ENCODE measurements at regions not wholly inside any gene's neighbourhood (a gene's known extent, or its start where the extent isn't known, plus 50 kb on each side); places are given as distances from the start of the nearest gene placed in this dataset.

DNA sequence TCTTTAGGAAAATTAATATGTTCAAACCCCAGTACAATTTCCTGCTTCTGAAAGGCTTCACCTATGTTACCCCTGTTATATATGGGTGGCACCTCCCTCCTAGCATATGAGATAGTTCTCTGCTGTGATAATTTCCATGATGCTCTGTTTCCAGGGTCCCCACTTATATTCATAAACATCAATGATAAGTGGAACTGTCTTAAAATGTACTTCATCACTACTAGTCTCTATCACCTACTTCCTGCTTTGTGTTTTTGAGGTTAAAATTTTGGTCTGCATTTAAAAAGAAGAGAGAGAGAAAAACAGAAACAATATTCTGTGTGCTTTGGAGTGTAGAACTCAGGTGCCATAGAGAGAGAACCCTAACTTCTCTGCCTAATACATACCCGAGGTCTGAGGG is 234.7 kb downstream of the HTR1A start:
- no peak for DNase-seq (ENCODE audit: low read depth in 2 of 2)

DNA sequence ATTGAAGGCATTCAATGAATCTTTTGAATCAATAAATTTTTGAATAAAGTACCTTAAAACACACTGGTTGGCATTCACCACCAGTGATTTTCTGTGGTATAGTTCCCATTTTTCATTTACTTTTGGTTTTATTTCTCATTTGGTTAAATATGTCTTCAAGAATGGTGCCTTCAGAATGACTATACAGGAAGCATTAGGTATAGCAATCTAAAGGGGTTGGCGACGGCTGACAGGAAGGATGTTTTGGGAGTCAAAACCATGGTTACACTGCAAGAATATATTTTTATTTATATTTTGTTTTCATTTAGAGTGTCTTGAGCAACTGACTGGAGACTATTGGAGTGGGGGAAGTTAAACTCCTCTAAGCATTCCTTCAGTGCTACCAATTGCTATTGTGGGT is 235.7 kb downstream of the HTR1A start:
- no peak for DNase-seq (ENCODE audit: low read depth in 2 of 2)

DNA sequence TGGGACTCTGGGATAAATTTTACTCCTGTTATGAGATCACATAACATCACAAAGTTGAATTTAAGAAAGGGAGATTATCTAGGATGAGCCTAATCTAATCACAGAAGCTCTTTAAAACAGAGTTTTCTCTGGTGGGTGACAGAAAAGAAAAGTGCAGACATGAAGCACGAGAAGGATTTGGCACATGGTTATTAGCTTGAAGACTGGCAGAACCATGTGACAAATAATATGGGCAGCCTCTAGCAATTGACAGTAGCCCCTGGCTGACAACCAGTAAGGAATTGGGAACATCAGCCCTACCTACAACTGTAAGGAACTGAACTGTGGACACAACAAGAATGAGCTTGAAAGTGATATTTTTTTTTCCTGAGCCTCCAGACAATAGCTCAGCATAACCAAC is 243.1 kb downstream of the HTR1A start:
- no peak for DNase-seq (ENCODE audit: low read depth in 2 of 2)

DNA sequence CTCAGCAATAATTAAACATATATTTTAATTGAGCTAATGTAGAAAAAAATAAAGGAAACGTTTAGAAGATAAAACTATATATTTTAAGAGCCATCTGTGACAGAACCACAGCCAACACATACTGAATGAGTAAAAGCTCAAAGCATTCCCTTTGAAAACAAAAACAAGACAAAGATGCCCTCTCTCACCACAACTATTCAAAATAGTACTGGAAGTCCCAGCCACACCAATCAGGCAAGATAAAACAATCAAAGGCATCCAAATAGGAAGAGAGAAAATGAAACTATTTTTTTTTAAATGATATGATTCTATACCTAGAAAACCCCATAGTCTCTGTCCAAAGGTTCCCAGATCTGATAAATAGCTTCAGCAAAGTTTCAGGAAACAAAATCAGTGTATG is 262.0 kb downstream of the HTR1A start:
- no peak for DNase-seq (ENCODE audit: low read depth in 2 of 2)

DNA sequence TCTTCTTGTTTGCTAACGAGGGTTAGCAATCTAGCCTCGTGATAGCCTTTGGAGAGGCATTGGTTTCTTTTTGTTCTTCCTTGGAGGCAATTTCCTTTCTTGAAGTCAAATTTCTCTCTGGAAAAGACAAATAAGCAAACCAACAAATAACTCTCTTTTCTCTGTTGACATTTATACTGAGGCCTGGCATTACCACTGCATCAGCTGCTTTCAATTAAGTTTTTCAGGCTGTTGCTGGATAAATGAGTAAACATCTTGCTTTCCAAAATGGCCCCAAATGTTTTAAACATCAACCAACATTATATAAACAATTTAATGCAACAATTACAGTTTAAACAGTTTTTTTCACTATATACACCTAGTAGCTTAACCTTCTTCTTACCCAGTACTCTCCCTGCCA is 264.4 kb downstream of the HTR1A start:
- DNase-seq (ENCODE audit: low read depth in 2 of 2): no peak

DNA sequence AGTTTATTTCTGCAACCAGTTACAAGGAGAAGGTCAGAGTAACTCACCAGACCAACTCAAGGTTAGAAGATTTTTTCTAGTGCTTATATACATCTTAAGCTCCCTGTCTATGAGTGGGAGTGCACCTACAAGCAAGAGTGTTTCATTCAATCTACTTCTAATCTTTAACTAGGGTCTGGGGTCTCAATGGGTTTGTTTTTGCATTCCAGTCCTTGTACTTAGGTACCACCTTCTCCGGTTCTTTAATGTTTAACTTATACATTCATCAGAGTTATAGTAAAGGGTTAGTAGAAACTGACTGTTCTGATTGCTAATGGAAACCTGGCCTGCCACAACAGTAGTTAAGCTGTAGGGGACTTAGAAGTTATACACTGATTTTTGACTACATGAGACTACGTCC is 271.7 kb downstream of the HTR1A start:
- DNase-seq (ENCODE audit: low read depth in 2 of 2): no peak

DNA sequence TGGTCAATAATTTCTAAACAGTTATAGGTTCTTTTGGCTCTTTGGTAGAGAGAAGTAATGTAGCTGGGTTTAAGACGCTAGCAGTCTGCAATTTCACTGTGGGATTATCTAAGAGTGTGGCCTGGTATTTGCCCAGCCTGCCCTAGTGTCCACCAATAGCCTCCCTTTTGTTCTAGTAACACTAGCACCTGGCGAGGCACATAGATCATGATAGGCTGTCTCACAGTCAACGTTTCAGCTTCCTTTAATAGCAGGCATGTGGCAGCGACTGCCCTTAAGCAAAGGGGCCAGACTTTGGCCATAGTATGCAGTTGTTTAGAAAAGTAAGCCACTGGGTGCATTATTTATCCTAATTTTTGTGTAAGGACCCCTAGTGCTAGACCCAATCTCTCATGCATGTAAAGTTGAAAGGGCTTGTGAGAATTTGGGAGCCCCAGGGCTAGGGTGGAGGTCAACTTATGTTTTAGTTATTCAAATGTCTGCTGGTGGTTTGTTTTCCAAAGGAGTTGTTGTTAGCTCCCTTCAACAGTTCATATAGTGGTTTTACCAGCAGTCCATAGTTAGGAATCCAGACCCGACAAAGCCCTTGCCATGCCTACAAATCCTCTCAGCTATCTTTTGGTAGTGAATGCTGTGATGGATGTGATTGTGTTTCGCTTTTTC is 274.3 kb downstream of the HTR1A start:
- DNase-seq (ENCODE audit: low read depth in 2 of 2): no peak

DNA sequence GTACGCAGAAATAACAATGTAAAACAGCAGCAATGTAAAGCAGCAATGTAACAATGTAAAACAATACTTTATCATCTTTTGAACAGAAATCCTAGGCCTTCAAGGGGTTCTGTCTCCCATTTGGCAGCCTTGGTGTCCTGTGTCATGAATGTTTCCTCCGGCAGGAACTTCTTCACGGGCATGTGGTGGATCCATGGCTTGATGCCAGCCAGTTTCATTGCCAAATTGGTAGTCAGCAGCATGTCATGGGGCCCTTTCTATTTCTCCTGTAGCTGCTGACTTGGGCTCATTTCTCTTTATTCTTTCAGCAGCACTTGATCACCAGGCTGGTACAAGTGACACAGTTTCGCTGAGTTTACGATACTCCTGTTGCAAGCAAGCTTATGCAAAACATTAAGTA is 275.3 kb downstream of the HTR1A start:
- DNase-seq (ENCODE audit: low read depth in 2 of 2): no peak

DNA sequence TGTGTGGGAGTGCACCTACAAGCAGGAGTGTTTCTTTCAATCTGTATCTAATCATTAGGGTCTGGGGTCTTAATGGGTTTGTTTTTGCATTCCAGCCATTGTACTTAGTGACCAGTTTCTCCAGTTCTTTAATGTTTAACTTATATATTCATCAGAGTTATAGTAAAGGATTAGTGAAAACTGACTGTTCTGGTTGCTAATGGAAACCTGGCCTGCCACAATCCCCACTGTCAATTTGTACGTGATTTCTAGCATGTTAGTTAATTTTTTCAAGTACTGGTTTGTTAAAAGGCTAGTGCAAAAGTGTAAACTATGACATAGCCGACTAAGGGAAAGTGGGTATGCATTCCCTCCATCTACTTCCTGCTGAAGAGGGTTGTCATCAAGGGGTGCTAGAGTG is 276.1 kb downstream of the HTR1A start:
- no peak for DNase-seq (ENCODE audit: low read depth in 2 of 2)

DNA sequence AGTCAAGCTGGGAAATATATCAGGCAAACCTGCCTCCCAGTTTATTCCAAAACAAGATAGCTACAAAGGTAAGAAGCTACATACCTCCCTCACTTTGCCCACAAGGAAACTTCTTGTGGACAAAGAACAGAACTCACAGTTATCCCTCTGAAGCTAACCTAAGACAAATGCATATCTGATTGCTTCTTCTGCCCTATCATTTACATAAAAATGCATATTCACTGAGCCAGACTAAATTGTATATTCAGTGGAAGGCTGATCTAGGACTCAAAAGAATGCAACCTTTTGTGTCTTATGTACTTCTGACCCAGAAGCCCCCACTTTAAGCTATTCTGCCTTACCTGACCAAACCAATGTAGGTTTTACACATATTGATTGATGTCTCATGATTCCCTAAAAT is 276.8 kb downstream of the HTR1A start:
- no peak for DNase-seq (ENCODE audit: low read depth in 2 of 2)

DNA sequence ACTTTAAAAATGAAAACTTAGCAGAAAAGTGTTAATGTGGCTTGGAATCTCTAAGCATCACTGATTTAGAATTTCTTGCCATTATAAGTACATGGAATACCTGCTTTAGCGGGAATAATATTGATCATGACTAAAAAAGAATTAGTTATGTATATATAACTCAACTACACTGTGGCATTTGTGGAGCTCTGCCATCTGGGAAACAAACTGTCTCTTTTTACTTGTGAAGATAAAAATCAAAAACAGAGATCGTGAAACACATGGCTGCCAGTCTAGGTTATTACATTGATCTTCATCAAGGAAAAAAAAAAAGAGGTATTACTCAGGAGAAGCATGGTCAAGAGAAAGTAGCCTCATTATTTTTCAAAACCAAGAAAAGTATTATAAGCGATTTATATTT is 287.4 kb downstream of the HTR1A start:
- DNase-seq (ENCODE audit: low read depth in 2 of 2): no peak

DNA sequence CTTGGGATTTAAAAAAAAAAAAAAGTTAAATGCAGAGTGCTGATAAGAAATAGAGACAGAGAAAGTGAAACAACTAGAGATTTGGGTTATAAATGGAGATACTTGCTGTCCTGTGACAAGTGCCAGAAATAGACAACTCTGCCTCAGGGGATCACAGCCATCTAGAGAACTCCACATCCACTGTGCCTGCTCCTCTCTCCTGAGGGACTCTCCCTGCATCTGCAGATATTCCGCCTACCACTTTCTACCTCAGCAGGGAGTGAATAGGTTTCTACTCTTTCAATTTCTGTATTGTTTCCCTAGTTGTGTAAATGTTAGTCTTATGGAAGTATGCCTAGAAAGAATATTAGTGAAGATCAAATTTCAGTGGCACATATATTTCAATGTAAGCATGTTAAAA is 307.2 kb downstream of the HTR1A start:
- DNase-seq (ENCODE audit: low read depth in 2 of 2): no peak

DNA sequence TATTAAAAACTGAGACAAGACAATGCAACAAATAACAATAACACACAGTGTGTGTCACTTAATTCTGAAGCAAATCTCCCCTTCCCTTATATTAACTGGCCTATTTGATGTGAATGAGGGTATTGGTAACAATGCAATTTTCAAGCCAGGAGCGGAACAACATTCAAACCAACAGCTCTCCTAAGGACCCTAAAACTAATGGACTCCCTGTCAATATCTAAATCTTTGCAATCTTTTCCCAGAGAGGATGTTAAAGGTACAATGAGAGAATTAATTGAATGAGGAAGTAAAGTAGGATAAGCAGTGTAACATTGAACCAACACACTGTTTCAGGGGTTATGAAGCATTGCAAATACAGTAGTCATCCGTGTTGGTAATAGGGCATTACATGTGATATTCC is 311.7 kb downstream of the HTR1A start:
- no peak for DNase-seq (ENCODE audit: low read depth in 2 of 2)

DNA sequence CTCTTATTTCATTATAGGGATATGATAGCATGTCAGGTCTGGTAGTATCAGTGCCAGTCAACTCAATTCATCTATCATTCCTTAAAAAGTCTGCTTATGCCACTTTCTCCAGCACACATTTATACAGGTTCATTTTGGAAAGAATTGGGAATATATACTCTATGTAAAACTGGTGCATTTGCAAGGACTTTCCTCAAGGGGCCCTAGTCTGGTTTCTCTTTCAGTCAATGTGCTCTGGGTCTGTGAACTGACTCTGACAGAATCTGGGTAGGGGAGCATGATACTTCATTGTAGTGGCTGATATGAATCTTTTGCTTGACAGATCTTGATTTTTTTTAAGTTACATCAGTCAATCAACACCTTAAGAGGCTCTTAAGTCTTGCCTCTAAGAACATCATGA is 313.9 kb downstream of the HTR1A start:
- DNase-seq (ENCODE audit: low read depth in 2 of 2): no peak

DNA sequence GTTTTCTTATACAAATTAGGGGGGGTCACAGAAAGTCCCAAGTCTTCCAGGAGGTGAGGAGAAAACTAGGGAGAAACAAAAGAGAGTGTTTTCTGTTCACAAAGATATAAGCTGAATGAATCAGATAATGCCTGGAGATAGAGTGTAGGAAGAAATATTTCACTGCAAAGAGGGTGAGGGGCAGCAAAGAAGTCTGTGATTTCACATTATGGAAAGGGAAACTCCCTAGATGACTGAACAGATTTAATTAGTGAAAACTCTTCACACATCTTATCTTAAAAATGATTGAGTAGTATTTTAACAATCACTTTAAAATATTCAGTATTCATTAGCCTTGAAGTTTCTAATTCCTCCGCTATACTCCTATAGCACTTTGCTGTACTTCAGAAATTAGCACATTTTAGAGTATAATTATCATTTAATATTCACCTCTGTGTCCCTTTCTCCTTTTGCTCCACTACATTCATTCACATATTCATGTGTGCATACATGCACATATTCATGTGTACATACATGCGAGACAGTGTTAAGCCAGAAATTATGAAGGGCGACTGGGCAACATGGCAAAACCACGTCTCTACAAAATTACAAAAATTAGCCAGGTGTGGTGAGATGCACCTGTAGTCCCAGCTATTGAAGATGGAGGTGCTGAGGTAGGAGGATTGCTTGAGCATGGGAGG is 332.2 kb downstream of the HTR1A start:
- DNase-seq (ENCODE audit: low read depth in 2 of 2): no peak

DNA sequence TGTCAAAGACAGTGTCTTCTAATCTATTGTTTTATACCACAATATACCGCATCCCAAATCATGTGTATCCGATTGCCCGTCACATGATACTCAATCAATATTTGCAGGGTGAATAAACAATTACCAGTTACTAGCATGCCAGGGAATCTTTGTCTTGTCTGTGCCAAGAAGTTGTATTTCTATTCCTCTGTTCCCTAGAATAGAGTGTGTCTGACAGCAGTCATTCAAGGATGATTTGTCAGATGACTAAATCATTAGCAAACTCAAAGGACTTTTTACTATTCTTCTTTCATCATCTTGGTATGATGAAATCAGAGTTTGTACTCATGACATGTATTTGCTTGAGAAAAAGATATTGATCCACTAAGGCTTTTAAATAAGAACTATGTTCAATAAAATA is 348.8 kb downstream of the HTR1A start:
- no peak for DNase-seq (ENCODE audit: low read depth in 2 of 2)

DNA sequence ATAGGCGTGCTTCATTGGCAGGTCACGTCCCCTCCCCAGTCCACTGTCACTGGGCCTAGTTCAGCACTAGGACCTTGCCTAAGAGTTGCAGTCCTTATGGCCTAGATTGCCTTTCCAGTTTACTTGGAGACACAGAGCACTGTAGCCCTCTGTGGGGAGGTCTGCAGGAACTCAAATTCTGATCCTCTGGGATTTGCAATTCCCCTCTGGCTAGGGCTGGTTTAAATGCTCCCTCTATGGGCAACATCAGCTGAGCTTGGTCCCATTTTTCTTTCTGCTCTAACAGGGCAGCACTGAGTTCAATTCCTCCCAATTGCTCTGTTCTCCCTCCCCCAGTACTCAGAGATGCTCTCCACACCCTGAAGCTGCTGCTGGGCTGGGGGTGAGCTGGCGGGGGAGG is 358.2 kb downstream of the HTR1A start:
- no peak for DNase-seq (ENCODE audit: low read depth in 2 of 2)

DNA sequence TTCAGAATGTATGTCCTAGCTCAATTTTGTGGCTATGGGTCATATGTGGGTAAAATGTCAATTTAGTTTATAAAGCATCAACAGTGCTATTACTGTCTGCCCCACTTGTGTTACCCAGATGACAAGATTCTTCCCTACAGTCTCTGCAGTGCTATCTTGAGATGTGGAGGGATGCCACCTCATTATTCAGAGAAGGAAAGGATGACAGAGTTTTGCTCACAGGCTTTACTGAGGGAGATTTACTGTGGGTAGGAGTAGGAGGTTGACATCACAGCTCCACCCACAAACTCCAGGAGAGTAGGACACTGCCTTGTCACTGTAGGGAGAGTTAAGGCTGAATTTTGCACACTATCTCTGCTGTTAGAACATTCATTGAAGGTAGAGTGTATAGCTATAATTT is 359.3 kb downstream of the HTR1A start:
- no peak for DNase-seq (ENCODE audit: low read depth in 2 of 2)

DNA sequence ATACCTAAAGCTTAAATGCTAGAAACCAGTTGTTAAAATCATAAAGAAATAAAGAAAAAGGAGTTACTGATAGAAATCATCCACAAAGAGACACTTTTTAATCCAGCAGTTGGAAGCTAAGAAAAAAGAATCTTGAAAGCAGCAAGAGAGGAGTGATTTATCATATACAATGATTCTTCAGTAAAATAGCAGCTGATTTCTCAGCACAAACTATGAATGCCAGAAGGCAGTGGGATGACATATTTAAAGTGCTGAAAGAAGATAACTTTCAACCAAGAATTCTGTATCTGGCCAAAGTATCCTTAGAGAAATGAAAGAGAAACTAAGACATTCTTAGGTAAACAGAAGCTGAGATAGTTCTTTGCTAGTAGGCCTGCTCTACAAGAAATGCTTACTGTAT is 366.0 kb downstream of the HTR1A start:
- DNase-seq (ENCODE audit: low read depth in 2 of 2): no peak

DNA sequence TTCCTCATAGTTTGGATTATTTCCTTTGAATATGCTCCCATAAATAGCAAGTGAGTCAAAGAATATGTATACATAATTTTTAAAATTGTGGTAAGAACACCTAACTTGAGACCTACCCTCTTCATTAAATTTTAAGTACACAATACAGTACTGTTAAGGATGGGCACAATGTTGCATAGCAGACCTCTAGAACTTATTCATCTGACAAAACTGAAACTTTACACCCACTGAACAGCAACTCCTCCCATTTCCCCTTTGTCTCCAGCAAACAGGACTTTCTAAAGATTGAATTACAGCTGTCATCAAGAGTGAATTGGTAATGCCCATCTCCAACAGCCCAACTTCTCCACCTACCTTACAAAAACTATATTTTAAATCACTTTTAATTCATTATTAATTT is 388.9 kb downstream of the HTR1A start:
- DNase-seq (ENCODE audit: low read depth in 2 of 2): no peak

DNA sequence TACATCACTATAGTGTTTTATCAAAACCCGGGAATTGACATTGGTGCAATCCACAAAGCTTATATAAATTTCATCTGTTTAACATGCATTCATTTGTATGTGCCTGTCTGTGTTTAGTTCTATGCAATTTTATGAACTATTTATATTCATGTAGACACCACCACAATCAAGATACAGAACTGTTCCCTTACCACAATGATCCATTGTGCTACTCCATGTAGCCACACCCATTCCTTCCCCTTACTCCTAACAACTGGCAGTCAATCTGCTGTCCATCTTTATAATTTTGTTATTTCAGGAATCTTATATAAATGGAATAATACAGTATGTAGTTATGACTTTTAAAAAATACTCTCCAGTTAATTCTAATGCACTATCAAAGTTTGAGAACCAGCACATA is 389.5 kb downstream of the HTR1A start:
- DNase-seq (ENCODE audit: low read depth in 2 of 2): no peak

DNA sequence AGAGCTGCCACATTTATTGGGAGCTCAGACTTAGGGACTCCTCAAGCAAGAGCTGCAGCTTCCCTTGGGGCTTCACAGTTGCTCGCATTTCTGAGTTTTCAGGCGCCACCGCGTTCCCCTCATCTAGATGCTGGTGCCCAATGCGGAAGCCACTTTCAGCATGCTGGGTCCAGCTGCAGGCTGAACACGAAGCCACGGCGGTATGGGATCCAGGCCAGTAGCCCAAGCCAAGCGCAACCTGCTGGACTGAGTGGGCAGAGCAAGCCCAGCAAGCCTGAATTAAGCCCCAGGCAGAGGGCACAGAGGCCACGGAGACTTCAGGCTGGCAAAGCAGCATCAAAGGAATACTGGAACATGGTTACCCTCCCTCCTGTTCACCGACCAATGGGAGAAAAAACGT is 391.5 kb downstream of the HTR1A start:
- DNase-seq (ENCODE audit: low read depth in 2 of 2): no peak

DNA sequence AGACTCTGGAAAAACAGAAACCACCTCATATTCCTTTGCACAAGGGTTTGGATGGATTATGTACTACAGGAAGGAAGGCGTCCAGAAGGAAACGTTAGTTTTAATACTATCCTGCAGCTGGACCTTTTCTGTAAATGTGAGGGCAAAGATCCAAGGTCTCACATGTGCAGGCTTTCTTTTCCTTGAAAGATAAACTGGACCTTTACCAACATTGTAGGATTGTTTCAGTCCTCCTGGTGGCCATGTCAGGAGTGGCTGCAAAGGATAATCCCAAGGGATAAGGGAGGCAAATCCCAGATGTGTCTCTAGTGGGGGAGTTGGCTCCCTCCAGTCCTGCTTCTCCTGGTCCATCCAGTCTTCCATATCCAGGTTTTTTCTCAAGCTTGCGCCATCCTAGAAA is 397.5 kb downstream of the HTR1A start:
- DNase-seq (ENCODE audit: low read depth in 2 of 2): no peak
